ENCODE measurements at regions not wholly inside any gene's neighbourhood (a gene's known extent, or its start where the extent isn't known, plus 50 kb on each side); places are given as distances from the start of the nearest gene placed in this dataset.

DNA sequence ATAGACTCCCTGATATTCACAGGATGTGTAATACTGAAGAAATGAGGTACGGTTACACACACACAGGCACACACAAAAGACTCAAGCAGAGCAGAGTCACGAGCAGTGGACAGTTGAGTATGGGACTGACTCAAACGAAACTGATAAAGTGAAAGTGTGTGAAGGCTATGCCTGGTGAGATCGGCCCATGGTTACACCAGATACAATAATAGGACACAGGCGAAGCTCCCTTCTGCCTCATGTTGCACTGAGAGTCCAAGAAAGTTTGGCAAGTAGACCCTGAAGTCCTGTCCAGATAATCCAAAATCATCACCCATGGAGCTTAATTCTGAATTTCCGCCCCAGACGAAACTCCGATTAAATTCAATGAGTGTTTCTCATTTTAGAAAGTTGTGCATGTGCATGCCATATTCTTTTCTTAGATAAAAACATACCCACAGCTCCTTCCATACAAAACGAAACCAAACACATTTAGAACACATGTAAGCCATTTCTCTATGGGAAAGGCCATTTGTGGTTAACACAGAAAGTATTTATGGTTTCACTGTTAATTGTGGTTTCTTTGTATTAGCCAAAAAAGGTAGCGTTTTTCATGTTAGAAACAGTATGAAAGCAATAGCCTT, 567.6 kb downstream of the PLCL1 start (continued):
- TF ChIP-seq ZBTB26 (CRISPR knock-in tag; IDR thresholded peaks at IDR 0.05) = no peak

DNA sequence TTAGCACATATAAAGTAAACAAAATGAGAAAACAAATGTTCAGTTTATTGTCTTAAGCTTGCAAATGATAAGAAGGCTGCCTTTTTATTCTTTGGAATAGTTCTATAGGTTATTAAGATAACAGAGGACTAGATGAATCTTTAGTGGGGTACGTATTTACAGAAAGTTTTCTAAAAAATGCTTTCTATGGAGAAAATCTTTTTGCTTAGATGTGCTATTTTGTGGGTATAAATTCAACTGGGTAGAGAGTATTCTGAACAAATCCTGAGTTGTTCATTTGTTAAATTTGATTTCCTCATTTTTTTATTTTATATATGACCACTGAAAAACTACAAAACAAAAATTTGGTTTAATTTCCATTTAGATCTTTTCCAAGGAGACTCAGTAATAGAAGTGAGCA, 566.9 kb downstream of the PLCL1 start:
- Histone ChIP-seq H4K20me1 (replicated peaks; ENCODE audit: control insufficient read depth, insufficient read depth, low read length) (no peaks in the 10 kb centered on the region), H3K9me1 (ENCODE audit: control insufficient read depth, insufficient read depth, low read length) (no peaks in the 10 kb centered on the region), H3K27ac (ENCODE audit: extremely low read depth, low read depth, low read length) (peak overlapping the region; percentile 67; the same call in 1 of the 3 replicates), H3K27me3 (ENCODE audit: control insufficient read depth in 2 of 2, insufficient read depth in 2 of 2, low read length in 2 of 2) (no peaks in the 10 kb centered on the region), H2AFZ (ENCODE audit: low read depth, low read length) (peak overlapping the region; percentile 96), H3K4me3 (no peak overlapping the region), H3K9ac (ENCODE audit: insufficient read depth in 1 of 2, low read depth in 2 of 2, low read length in 2 of 2) (0 out of 4 replicates have a peak overlapping the region, but pooled peaks of 1 of the 2 experiments have one; percentile 53), H3K4me1 (replicated peaks in 1 of 2; ENCODE audit: control insufficient read depth in 2 of 2, insufficient read depth in 2 of 2, low read length in 2 of 2) (peaks cover 0 to 3% of the 10 kb centered on the region in 2 experiments; a peak in 2 of 5 replicates), H3K36me3 (ENCODE audit: control insufficient read depth, insufficient read depth, low read length) (no peaks in the 10 kb centered on the region), H3K9me3 (replicated peaks; ENCODE audit: control insufficient read depth, insufficient read depth, low read depth, low read length) (no peaks in the 10 kb centered on the region), H3K4me2 (ENCODE audit: insufficient read depth, low read length) (no peak overlapping the region; the same call in 1 of the 2 replicates), H3K79me2 (ENCODE audit: control insufficient read depth, insufficient read depth, low read length) (no peaks in the 10 kb centered on the region)
- ChIA-PET POLR2A (interaction anchor here (1.0 kb wide), 1 partner anchor 12 kb away, joined by 3 read pairs; no protein-coding TSS in a partner anchor), CTCF (ENCODE audit: low intra/inter-chr PET ratio) (no interaction called here)
- no peak for DNase-seq (ENCODE audit: extremely low read depth in 1 of 4, low spot score in 3 of 4)
- TF ChIP-seq ZBTB1 (CRISPR knock-in tag; IDR thresholded peaks at IDR 0.05; ENCODE audit: borderline replicate concordance, low read depth) = no peak
- peak; percentile 4; the same call in 1 of the 2 replicates for TF ChIP-seq C11orf30 (IDR thresholded peaks at IDR 0.05; ENCODE audit: low read depth)
- peak; percentile 25; the same call in 1 of the 2 replicates for TF ChIP-seq ZNF316 (IDR thresholded peaks at IDR 0.05)
- ATAC-seq = no peak
- no peak for FAIRE-seq
- intact Hi-C loops (cut with micrococcal nuclease) (no loop called here), in situ Hi-C loops (cut with MboI) (no loop called here)
- no TSS peak for BruUV-seq (replicated peaks)
- 45% methylated on average over 1 of the region's 1 CpG for WGBS (ENCODE audit: insufficient coverage, low coverage, missing lambda C conversion rate)
